ENCODE measurements at regions not wholly inside any gene's neighbourhood (a gene's known extent, or its start where the extent isn't known, plus 50 kb on each side); places are given as distances from the start of the nearest gene placed in this dataset.

DNA sequence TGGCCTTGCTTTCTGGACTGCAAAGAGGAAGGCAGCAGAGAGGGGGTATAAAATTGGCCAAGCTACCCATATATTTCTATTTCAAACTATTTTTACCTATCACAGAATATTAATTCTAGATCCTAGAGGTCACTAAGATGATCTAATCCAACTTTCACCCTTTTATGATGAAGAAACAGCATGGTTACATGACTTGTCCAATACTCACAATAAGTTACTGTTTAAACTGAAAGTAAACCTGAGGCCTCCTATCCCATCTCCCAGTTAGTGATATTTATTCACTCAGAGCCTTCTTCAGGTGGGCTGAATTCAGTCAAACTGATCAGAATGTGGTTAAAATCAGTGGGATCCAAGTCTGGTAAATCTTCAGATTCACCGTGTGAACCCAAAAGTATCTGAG is 1345.1 kb downstream of the XPNPEP1 start:
- no peak overlapping the region for H3K4me3 ChIP-seq
- no peak overlapping the region for H3K27ac ChIP-seq
- H3K4me1 ChIP-seq, result no peaks in the 10 kb centered on the region
- no peak for DNase-seq (ENCODE audit: low spot score in 2 of 2)
- 84 to 100% methylated on average over 1 of the region's 1 CpG for WGBS, 2 donors
- H3K27me3 ChIP-seq, result no peaks in the 10 kb centered on the region
- H3K9me3 ChIP-seq, result no peaks in the 10 kb centered on the region
- H3K36me3 ChIP-seq, result no peaks in the 10 kb centered on the region
- TF ChIP-seq EP300 (IDR thresholded peaks at IDR 0.05) (no peak), POLR2A (IDR thresholded peaks at IDR 0.05) (no peak)

DNA sequence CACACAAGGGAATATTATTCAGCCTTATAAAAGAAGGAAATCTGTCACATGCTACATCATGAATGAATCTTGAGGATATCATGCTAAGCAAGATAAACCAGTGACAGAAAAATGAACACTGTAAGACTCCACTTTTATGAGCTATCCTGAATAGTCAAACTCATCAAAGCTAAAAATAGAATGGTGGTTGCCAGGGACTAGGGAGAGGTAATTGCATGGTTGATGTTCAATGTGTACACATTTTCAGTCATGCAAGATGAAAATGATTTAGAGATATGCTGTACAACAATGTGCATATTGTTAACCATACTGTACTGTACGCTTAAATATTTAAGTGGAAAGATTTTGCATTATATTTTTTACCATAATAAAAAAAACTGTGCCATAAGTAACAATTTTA is 1349.1 kb downstream of the XPNPEP1 start:
- Histone ChIP-seq H3K27me3 (no peaks in the 10 kb centered on the region), H3K4me3 (no peak overlapping the region), H3K27ac (no peak overlapping the region), H3K36me3 (no peaks in the 10 kb centered on the region), H3K9me3 (no peaks in the 10 kb centered on the region), H3K4me1 (no peaks in the 10 kb centered on the region)
- 57 to 66% methylated on average over 1 of the region's 1 CpG for WGBS, 2 donors
- no peak for TF ChIP-seq POLR2A (IDR thresholded peaks at IDR 0.05)
- TF ChIP-seq, protein P1, sequence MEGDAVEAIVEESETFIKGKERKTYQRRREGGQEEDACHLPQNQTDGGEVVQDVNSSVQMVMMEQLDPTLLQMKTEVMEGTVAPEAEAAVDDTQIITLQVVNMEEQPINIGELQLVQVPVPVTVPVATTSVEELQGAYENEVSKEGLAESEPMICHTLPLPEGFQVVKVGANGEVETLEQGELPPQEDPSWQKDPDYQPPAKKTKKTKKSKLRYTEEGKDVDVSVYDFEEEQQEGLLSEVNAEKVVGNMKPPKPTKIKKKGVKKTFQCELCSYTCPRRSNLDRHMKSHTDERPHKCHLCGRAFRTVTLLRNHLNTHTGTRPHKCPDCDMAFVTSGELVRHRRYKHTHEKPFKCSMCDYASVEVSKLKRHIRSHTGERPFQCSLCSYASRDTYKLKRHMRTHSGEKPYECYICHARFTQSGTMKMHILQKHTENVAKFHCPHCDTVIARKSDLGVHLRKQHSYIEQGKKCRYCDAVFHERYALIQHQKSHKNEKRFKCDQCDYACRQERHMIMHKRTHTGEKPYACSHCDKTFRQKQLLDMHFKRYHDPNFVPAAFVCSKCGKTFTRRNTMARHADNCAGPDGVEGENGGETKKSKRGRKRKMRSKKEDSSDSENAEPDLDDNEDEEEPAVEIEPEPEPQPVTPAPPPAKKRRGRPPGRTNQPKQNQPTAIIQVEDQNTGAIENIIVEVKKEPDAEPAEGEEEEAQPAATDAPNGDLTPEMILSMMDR (IDR thresholded peaks at IDR 0.05), result no peak
- no peak for TF ChIP-seq EP300 (IDR thresholded peaks at IDR 0.05)
- DNase-seq (ENCODE audit: low spot score in 2 of 2), result no peak

DNA sequence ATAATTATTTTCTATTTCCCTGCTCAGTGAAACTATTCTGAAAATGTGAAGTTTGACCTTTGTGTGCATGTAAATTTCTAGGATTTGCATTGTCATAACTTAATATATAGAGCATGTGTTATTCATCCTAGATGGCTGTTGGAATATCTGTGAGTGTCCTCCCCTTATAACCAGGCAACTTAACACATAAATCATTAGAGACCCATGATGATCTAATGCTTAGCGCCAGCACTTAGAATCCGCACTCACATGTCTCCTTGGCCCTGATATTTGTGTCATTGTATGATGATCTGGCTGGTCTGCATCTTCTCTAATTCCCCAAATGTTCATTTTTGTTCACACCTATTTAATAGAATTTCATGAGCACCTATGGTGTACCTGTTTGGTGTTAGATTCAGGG is 1354.5 kb downstream of the XPNPEP1 start:
- 90 to 94% methylated on average over 2 of the region's 2 CpGs for WGBS, 2 donors
- no peak for DNase-seq (ENCODE audit: low spot score in 2 of 2)
- no peak overlapping the region for H3K27ac ChIP-seq
- H3K4me3 ChIP-seq, result no peak overlapping the region
- no peaks in the 10 kb centered on the region for H3K27me3 ChIP-seq
- H3K36me3 ChIP-seq, result no peaks in the 10 kb centered on the region
- TF ChIP-seq EP300 (IDR thresholded peaks at IDR 0.05) (no peak), POLR2A (IDR thresholded peaks at IDR 0.05) (no peak)
- TF ChIP-seq, protein P1 (IDR thresholded peaks at IDR 0.05), result no peak
- no peaks in the 10 kb centered on the region for H3K4me1 ChIP-seq
- H3K9me3 ChIP-seq, result no peaks in the 10 kb centered on the region

DNA sequence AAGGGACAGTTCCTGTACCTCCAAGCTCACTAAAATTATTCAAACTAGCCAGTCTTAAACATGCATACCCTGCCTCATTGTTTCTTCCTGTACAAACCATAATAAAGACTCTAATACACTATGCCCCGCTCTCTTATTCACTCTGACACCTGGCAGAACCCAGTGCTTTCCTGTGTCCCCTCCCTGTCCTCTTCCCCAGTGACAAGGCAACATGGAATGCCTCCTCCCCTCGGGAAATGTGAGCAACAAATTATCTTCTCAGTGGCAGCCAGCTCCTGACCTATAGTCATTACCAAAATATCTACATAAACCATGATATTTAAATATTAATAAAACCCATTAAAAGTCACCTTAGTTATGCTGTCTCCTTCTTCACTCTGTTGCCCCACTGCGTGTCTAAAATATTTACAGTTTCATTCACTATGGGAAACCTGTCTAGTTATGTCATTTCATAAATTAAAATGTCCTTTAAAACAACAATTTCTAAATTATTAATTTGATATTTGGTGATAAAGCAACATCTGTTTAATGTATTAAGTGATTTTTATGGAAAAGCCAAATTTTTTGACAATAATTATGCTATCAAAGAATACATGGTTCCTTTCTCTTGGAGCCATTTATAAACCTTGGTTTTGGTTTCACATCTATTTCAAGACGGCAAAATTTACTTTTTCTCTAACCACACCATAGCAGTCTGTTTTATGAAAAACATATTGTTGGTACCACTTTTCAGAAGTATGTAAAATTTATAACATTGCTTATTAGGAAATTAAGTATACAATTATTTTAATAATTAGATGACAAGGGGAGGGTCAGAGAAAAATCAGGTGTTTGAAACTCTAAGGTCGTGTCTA is 1355.2 kb downstream of the XPNPEP1 start:
- WGBS, 2 donors, result 57 to 70% methylated on average over 5 of the region's 5 CpGs

DNA sequence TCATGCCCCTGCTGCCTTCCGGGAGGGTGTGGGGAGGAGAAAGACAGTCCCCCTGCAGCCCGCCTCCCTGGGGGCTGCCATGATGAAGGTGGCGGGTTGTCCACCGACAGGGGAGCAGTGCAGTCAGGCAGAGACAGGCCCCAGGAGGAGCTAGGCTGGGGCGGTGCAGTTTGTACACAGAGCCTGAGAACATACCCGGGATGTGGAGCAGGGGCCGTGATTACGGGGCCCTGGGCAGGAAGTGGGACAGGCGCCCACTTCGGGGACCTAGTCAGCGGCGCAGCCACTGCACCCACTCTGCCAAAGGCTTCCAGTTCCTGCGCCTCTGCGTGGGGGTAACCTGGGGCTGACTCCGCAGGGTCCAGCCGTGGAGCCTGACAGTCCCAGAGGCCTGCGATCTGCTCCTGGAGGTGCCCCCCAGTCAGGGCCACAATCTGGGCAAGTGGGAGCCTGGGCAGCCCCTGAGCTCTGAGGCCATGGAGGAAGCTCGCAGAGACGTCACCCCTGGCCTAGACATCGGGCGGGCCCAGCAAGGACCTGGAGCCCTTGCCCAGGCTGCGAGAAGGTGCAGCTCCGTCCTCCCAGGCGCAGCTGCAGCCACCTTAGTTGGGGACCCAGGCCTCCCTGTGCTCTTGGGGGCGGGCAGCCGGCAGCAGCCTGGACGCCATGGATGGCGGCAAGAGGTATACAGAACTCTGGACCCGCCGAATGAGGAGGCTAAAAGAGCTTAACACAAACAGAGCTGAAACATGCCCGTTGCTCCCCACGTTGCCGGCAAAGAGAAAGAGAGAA is 1356.8 kb downstream of the XPNPEP1 start:
- no peak overlapping the region for H3K4me3 ChIP-seq
- no peaks in the 10 kb centered on the region for H3K36me3 ChIP-seq
- H3K27me3 ChIP-seq, result no peaks in the 10 kb centered on the region
- H3K9me3 ChIP-seq, result no peaks in the 10 kb centered on the region
- H3K27ac ChIP-seq, result no peak overlapping the region
- TF ChIP-seq POLR2A (IDR thresholded peaks at IDR 0.05), result no peak
- no peak for TF ChIP-seq EP300 (IDR thresholded peaks at IDR 0.05)
- TF ChIP-seq, protein P1 (IDR thresholded peaks at IDR 0.05), result no peak
- 94 to 97% methylated on average over 14 to 33 of the region's 33 CpGs for WGBS, 2 donors
- no peak for DNase-seq (ENCODE audit: low spot score in 2 of 2)
- H3K4me1 ChIP-seq, result no peaks in the 10 kb centered on the region

More for the DNA sequence above, 1355.2 kb downstream of the XPNPEP1 start:
- Histone ChIP-seq H3K4me3 (no peak overlapping the region), H3K4me1 (no peaks in the 10 kb centered on the region), H3K27me3 (no peaks in the 10 kb centered on the region), H3K27ac (no peak overlapping the region), H3K36me3 (no peaks in the 10 kb centered on the region), H3K9me3 (no peaks in the 10 kb centered on the region)
- no peak for DNase-seq (ENCODE audit: low spot score in 2 of 2)
- TF ChIP-seq, protein P1 (IDR thresholded peaks at IDR 0.05), result no peak
- no peak for TF ChIP-seq POLR2A (IDR thresholded peaks at IDR 0.05)
- TF ChIP-seq EP300 (IDR thresholded peaks at IDR 0.05), result no peak

Data from tibial nerve (tissue), 4 donors.